ENCODE measurements at regions not wholly inside any gene's neighbourhood (a gene's known extent, or its start where the extent isn't known, plus 50 kb on each side); places are given as distances from the start of the nearest gene placed in this dataset.
"Not testable (repeated sequence)": the region's sequence is repeated elsewhere in the genome, so short reads cannot be mapped to it uniquely, and the experiment has no call there.

DNA sequence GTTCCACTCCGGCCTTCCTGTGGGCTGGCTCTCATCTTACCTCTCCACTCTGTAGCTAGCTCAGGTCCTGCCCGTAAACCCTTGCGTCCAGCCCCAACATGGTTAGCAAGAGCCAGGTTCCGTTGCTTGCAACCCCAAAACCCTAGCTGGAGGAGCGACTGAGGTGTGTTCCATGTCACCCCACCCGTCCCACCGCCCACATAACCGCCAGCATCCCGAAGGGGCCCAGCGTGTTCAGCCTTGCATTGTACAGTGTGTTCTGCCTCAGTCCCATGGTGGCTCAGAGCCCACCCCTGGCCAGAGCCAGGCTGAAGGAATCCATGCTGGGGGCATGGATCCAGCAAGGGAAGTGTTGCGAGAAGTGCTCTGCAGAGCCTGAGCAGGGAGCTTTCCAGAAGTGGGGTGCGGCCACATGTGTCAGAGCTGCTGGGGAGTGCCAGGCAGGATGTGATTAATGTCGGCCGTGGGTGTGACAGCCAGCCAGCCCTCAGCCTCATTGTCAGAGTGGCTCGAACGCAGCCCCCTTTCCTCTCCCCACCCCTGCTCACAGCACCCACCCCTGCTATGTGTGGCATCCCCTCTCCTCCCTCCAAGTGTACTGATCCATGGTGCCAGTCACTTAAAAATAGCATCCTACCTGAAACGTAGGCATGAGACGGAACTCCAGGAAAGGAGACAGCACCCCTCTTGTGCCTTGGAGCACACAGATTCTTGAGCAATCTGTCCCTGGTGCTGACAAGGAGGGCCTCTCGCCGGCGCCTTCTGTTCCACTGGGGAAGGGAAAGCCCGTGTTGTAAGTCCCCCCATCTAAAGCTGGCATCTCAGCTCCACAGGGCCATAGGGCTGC, 158.9 kb downstream of the OR4M2 start:
- TF ChIP-seq, protein P1, sequence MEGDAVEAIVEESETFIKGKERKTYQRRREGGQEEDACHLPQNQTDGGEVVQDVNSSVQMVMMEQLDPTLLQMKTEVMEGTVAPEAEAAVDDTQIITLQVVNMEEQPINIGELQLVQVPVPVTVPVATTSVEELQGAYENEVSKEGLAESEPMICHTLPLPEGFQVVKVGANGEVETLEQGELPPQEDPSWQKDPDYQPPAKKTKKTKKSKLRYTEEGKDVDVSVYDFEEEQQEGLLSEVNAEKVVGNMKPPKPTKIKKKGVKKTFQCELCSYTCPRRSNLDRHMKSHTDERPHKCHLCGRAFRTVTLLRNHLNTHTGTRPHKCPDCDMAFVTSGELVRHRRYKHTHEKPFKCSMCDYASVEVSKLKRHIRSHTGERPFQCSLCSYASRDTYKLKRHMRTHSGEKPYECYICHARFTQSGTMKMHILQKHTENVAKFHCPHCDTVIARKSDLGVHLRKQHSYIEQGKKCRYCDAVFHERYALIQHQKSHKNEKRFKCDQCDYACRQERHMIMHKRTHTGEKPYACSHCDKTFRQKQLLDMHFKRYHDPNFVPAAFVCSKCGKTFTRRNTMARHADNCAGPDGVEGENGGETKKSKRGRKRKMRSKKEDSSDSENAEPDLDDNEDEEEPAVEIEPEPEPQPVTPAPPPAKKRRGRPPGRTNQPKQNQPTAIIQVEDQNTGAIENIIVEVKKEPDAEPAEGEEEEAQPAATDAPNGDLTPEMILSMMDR (IDR thresholded peaks at IDR 0.05) = not testable (repeated sequence)
- not testable (repeated sequence) for TF ChIP-seq POLR2A (IDR thresholded peaks at IDR 0.05)

All from testis (tissue), 2 donors.